Panc1 (cell line): ENCODE measurements at regions not wholly inside any gene's neighbourhood (a gene's known extent, or its start where the extent isn't known, plus 50 kb on each side); places are given as distances from the start of the nearest gene placed in this dataset.
A peak's percentile ranks its signal among the peaks of the same experiment; 100 is the strongest.

Experiments used
- ATAC-seq: fragments of 200-7000 bp; cut with Tn5 transposase; 2 replicates; pipeline ENCODE4 v1.9.1; 2020; ENCODE audit warnings: mild to moderate bottlenecking, moderate library complexity
- BruUV-seq: library from RNA; stranded (reverse); fragments of 400-500 nt; replicated peaks from 2 replicates; lab custom pipeline; 2021; lab: Mats Ljungman, UMichigan
- CTCF ChIA-PET: fragments of 300-600 bp; sonication (Branson Sonifier 250); formaldehyde crosslinking; loops from one replicate; lab custom pipeline; 2022; ENCODE audit warnings: antibody characterized with exemption; lab: Charles Lee
- POLR2A ChIA-PET: fragments of 300-600 bp; sonication (Branson Sonifier 250); formaldehyde crosslinking; loops from one replicate; lab custom pipeline; 2022; ENCODE audit warnings: antibody characterized with exemption; lab: Charles Lee
- DNase-seq: peaks from one replicate; pipeline ENCODE4 v3.0.0-alpha.2; 2010; ENCODE audit warnings: low read depth, low spot score
- H3K27ac ChIP-seq: 2 replicates; pipeline ENCODE4 v1.5.1; 2011; ENCODE audit warnings: mild to moderate bottlenecking, low read length, inconsistent platforms
- H3K27me3 ChIP-seq: fragments of 200-500 bp; sonication (Bioruptor generic); 2 replicates; pipeline ENCODE4 v1.6.0; 2014; ENCODE audit warnings: low read length, inconsistent platforms; ENCODE audit not compliant: control insufficient read depth, insufficient read depth
- H3K36me3 ChIP-seq: fragments of 200-500 bp; sonication (Bioruptor generic); 2 replicates; pipeline ENCODE4 v1.5.1; 2014; ENCODE audit warnings: inconsistent platforms, mild to moderate bottlenecking, low read length, moderate library complexity; ENCODE audit not compliant: control insufficient read depth, insufficient read depth
- H3K4me1 ChIP-seq: 2 replicates; pipeline ENCODE4 v1.5.1; 2011; ENCODE audit warnings: inconsistent platforms, mild to moderate bottlenecking, low read length, moderate library complexity; ENCODE audit not compliant: control insufficient read depth, insufficient read depth
- H3K4me3 ChIP-seq, 2 experiments: 2 replicates each; pipeline ENCODE4 v1.5.1; 2011 to 2012; ENCODE audit warnings: low read depth in 2 of 2, low read length in 2 of 2, mild to moderate bottlenecking in 2 of 2, inconsistent platforms in 1 of 2, moderate library complexity in 1 of 2
- H3K9me3 ChIP-seq: fragments of 200-500 bp; sonication (Bioruptor generic); 2 replicates; pipeline ENCODE4 v1.5.1; 2014; ENCODE audit warnings: low read depth, mild to moderate bottlenecking, inconsistent platforms, low read length, moderate library complexity; ENCODE audit not compliant: control insufficient read depth, insufficient read depth
- CTCF ChIP-seq: fragments of 450-650 bp; IDR thresholded peaks from 2 replicates; pipeline ENCODE4 v1.5.1; 2017; ENCODE audit warnings: mild to moderate bottlenecking
- POLR2AphosphoS5 ChIP-seq: IDR thresholded peaks from 2 replicates; pipeline ENCODE4 v1.6.1; 2012; ENCODE audit warnings: mild to moderate bottlenecking, low read depth, low read length, moderate library complexity
- SIN3A ChIP-seq: IDR thresholded peaks from 2 replicates; pipeline ENCODE4 v1.6.1; 2012; ENCODE audit warnings: low read depth, mild to moderate bottlenecking, low read length, moderate library complexity, borderline replicate concordance; ENCODE audit not compliant: insufficient read depth
- TCF7L2 ChIP-seq: IDR thresholded peaks from 2 replicates; pipeline ENCODE4 v1.6.1; 2011; ENCODE audit warnings: mild to moderate bottlenecking, low read depth, low read length, inconsistent platforms
- in situ Hi-C: cut with HindIII; loops from 2 replicates; pipeline ENCODE4 v1.10.0; 2016; ENCODE audit warnings: low sequenced_read_pairs, low pct_unique_long_range_greater_than_20kb
- intact Hi-C: fragments of 100-400 bp; cut with micrococcal nuclease; formaldehyde crosslinking; loops from one replicate; pipeline ENCODE4 v1.10.0; 2022; ENCODE audit not compliant: unreplicated experiment
- TF ChIP-seq, protein P1 (sequence below), 2 experiments: IDR thresholded peaks; 2 replicates each; pipeline ENCODE4 v1.6.1; 2011 to 2012; ENCODE audit warnings: low read depth in 2 of 2, control low read depth in 1 of 2, low read length in 1 of 2, mild to moderate bottlenecking in 1 of 2, moderate library complexity in 1 of 2; ENCODE audit not compliant: insufficient read depth in 1 of 2

- H3K36me3 ChIP-seq = no peaks in the 10 kb centered on the region
- ChIA-PET CTCF (interaction anchor here (0.6 kb wide), 1 partner anchor 65 kb away, joined by 6 read pairs; no protein-coding TSS in a partner anchor), POLR2A (no interaction called here)
- H3K27ac ChIP-seq = no peak overlapping the region
- H3K4me1 ChIP-seq = no peaks in the 10 kb centered on the region
- no peak overlapping the region for H3K4me3 ChIP-seq
- in situ Hi-C loops (no loop called here), intact Hi-C loops (loop anchor here (1.0 to 5.0 kb wide), 3 partner anchors 450 to 905 kb away; no protein-coding TSS in a partner anchor)
- TF ChIP-seq, protein P1, sequence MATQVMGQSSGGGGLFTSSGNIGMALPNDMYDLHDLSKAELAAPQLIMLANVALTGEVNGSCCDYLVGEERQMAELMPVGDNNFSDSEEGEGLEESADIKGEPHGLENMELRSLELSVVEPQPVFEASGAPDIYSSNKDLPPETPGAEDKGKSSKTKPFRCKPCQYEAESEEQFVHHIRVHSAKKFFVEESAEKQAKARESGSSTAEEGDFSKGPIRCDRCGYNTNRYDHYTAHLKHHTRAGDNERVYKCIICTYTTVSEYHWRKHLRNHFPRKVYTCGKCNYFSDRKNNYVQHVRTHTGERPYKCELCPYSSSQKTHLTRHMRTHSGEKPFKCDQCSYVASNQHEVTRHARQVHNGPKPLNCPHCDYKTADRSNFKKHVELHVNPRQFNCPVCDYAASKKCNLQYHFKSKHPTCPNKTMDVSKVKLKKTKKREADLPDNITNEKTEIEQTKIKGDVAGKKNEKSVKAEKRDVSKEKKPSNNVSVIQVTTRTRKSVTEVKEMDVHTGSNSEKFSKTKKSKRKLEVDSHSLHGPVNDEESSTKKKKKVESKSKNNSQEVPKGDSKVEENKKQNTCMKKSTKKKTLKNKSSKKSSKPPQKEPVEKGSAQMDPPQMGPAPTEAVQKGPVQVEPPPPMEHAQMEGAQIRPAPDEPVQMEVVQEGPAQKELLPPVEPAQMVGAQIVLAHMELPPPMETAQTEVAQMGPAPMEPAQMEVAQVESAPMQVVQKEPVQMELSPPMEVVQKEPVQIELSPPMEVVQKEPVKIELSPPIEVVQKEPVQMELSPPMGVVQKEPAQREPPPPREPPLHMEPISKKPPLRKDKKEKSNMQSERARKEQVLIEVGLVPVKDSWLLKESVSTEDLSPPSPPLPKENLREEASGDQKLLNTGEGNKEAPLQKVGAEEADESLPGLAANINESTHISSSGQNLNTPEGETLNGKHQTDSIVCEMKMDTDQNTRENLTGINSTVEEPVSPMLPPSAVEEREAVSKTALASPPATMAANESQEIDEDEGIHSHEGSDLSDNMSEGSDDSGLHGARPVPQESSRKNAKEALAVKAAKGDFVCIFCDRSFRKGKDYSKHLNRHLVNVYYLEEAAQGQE (IDR thresholded peaks at IDR 0.05; ENCODE audit: insufficient read depth in 1 of 2, low read depth in 2 of 2, low read length in 1 of 2) = no peak
- TF ChIP-seq TCF7L2 = no peak
- TF ChIP-seq CTCF = peak; percentile 80
- no peaks in the 10 kb centered on the region; the same call in none of the 2 replicates for H3K27me3 ChIP-seq
- BruUV-seq = no TSS peak
- DNase-seq (peak; percentile 46), ATAC-seq (peak; percentile 86)
- H3K9me3 ChIP-seq = no peaks in the 10 kb centered on the region
Measured at GRCh38 chr5:66307647-66308241, 163.6 kb downstream of the SREK1 start.

- intact Hi-C loops (no loop called here), in situ Hi-C loops (no loop called here)
- Histone ChIP-seq H3K4me3 (no peak overlapping the region), H3K27me3 (no peaks in the 10 kb centered on the region), H3K9me3 (no peaks in the 10 kb centered on the region), H3K27ac (no peak overlapping the region), H3K36me3 (no peaks in the 10 kb centered on the region), H3K4me1 (no peaks in the 10 kb centered on the region)
- TF ChIP-seq POLR2AphosphoS5 = no peak
- ChIA-PET POLR2A (no interaction called here), CTCF (no interaction called here)
- DNase-seq (no peak), ATAC-seq (no peak)
- BruUV-seq = no TSS peak
Measured at GRCh38 chr5:66312266-66312665, 168.2 kb downstream of the SREK1 start.

GRCh38 chr5:66315784-66316183 lies 171.7 kb downstream of the SREK1 start:
- no TSS peak for BruUV-seq
- no peaks in the 10 kb centered on the region for H3K27me3 ChIP-seq
- H3K27ac ChIP-seq = no peak overlapping the region
- H3K4me3 ChIP-seq = no peak overlapping the region
- intact Hi-C loops = no loop called here
- no peaks in the 10 kb centered on the region for H3K36me3 ChIP-seq
- TF ChIP-seq POLR2AphosphoS5 (no peak), CTCF (no peak), SIN3A (no peak), TCF7L2 (no peak)
- TF ChIP-seq, protein P1 (IDR thresholded peaks at IDR 0.05; ENCODE audit: insufficient read depth in 1 of 2, low read depth in 2 of 2, low read length in 1 of 2) = no peak
- no peaks in the 10 kb centered on the region for H3K9me3 ChIP-seq
- no peak for DNase-seq
- ATAC-seq = no peak
- ChIA-PET POLR2A (no interaction called here), CTCF (no interaction called here)
- H3K4me1 ChIP-seq = no peaks in the 10 kb centered on the region
- in situ Hi-C loops = no loop called here
